Testis (tissue), 2 donors: ENCODE measurements at regions not wholly inside any gene's neighbourhood (a gene's known extent, or its start where the extent isn't known, plus 50 kb on each side); places are given as distances from the start of the nearest gene placed in this dataset.

Experiments used
- DNase-seq: peaks from one replicate; pipeline ENCODE4 v3.0.0-alpha.2; 2019
- H3K27ac ChIP-seq, 2 donors: fragments of 200-600 bp; sonication (generic); one replicate each; pipeline ENCODE4 v1.5.1; 2019
- H3K27me3 ChIP-seq: fragments of 200-600 bp; sonication (generic); one replicate; pipeline ENCODE4 v1.5.1; 2019
- H3K36me3 ChIP-seq: fragments of 200-600 bp; sonication (generic); one replicate; pipeline ENCODE4 v1.5.1; 2017; ENCODE audit warnings: low read depth; ENCODE audit errors: missing control alignments
- H3K4me1 ChIP-seq: fragments of 200-600 bp; sonication (generic); one replicate; pipeline ENCODE4 v1.5.1; 2019
- H3K4me3 ChIP-seq, 2 donors: fragments of 200-600 bp; sonication (generic); one replicate each; pipeline ENCODE4 v1.5.1; 2017 to 2019
- H3K9me3 ChIP-seq: fragments of 200-600 bp; sonication (generic); one replicate; pipeline ENCODE4 v1.5.1; 2017
- CTCF ChIP-seq, 3 experiments: fragments of 450-650 bp in 2 of 3; fragments of 200-600 bp in 1 of 3; sonication (generic) in 1 of 3; IDR thresholded peaks; one replicate each; pipeline ENCODE4 v1.5.1; 2016 to 2019; ENCODE audit warnings: antibody characterized with exemption in 3 of 3, mild to moderate bottlenecking in 2 of 3, moderate library complexity in 1 of 3
- POLR2A ChIP-seq: fragments of 450-650 bp; IDR thresholded peaks from one replicate; pipeline ENCODE4 v1.6.1; 2017; ENCODE audit warnings: antibody characterized with exemption, mild to moderate bottlenecking, moderate library complexity
- WGBS, 2 donors: methylation state at CpG; one replicate each; pipeline ENCODE4 v1.1.5; 2018; 5-methylcytosine and 5-hydroxymethylcytosine counted together
- intact Hi-C: fragments of 100-400 bp; cut with DNase I; formaldehyde crosslinking; loops from one replicate; pipeline ENCODE4 v1.15.1; 2023; ENCODE audit warnings: low total_unique reads

DNA sequence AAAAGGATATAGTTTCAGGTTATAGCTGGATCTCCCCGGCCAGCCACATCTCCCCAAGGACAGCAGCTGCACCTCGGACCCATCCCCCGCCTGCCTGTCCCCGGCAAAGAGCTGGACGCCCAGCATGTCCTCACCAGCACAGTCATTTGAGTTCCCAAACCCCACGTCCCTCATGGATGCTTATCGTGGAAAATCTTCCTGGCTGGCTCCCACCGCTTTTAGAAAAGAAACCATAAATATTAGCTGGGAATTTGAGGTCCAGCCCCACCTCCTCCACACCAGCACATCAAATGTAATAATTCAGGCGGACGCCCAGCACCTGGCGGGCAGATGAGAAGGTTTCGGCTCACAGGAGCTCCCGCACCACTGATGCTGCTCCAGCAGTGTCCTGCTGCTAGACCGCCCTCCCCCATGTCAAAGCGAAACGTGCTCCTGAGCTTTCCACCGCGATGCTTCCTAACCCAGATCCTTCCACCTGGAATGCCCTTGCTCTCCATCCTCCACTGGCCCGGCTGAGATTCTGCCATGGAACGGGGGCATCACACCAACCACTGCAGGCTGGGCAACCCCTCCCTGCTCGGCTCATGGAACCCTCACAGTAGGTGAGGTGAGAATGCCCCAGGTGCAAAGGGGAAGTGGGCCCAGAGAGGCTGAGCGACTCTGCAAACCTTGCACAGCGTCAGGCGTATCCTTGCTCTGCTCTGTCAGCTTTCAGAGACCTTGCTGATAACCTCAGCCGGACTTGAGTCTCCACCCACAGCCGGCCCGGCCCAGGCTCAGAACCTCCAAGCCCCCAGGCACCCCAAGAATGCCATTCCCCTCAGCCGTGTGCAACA, 71.5 kb upstream of the GPC1 start:
- Histone ChIP-seq H3K36me3 (no peaks in the 10 kb centered on the region), H3K9me3 (no peaks in the 10 kb centered on the region), H3K27ac (no peak overlapping the region), H3K27me3 (no peaks in the 10 kb centered on the region), H3K4me1 (peaks cover 4% of the 10 kb centered on the region), H3K4me3 (no peak overlapping the region)
- intact Hi-C loops: no loop called here
- no peak for DNase-seq
- WGBS, 2 donors: 65 to 79% methylated on average over 21 to 27 of the region's 28 CpGs
- TF ChIP-seq POLR2A: no peak
- TF ChIP-seq CTCF (IDR thresholded peaks at IDR 0.05): no peak

- Histone ChIP-seq H3K9me3 (no peaks in the 10 kb centered on the region), H3K27ac (no peak overlapping the region), H3K4me1 (peaks cover 10% of the 10 kb centered on the region), H3K4me3 (no peak overlapping the region), H3K27me3 (no peaks in the 10 kb centered on the region), H3K36me3 (no peaks in the 10 kb centered on the region)
- WGBS, 2 donors: 85 to 89% methylated on average over 6 to 16 of the region's 16 CpGs
- no peak for DNase-seq
- TF ChIP-seq CTCF (IDR thresholded peaks at IDR 0.05) (no peak), POLR2A (no peak)
- intact Hi-C loops: no loop called here
These were observed 70.9 kb upstream of the GPC1 start for GRCh38 chr2:240364582-240364960.

DNA sequence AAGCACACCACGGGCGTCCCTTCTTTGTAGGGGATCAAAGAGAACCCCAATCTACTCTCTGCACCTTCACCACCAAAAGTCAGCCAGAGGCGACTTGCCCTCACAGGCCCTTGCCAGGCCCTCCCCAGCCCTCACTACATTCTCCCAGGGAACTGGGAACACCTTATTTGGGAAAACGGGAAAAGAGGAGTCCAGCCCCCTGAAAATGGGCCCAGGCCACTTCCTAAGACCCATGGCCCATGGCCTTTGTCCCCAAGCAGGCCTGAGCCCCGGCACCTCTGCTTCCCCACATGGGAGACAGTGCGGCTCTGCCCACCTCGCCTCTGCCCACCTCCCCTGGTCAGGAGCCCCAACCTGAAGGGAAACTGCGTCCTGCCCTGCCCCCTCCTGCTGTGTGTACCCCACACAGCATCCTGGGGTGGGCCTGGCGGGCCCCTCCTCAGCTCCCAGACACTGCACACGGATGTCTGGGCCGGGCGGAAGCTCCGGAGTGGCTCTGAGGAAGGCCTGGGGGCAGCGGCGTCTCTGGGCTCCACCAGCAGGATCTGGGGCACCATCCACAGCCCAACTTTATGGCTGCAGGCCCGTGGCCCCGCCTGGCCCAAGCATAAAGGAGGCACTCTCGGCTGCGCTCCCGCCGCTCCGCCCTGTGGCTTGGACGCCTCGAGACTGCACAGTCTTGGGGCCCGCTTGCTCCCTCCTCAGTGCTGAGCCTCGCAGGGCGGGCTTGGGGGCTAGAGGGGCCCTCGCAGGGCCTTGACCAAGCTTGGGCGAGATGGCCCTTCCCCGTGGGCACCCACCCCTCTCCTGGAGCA, 70.3 kb upstream of the GPC1 start:
- Histone ChIP-seq H3K36me3 (no peaks in the 10 kb centered on the region), H3K9me3 (no peaks in the 10 kb centered on the region), H3K27ac (no peak overlapping the region), H3K4me1 (peaks cover 16% of the 10 kb centered on the region), H3K4me3 (no peak overlapping the region), H3K27me3 (no peaks in the 10 kb centered on the region)
- no peak for DNase-seq
- intact Hi-C loops: no loop called here
- 92 to 94% methylated on average over 8 to 30 of the region's 30 CpGs for WGBS, 2 donors
- no peak for TF ChIP-seq POLR2A
- TF ChIP-seq CTCF (IDR thresholded peaks at IDR 0.05): no peak

- no peaks in the 10 kb centered on the region for H3K36me3 ChIP-seq
- H3K4me1 ChIP-seq: peaks cover 24% of the 10 kb centered on the region
- no peak overlapping the region for H3K4me3 ChIP-seq
- no peaks in the 10 kb centered on the region for H3K27me3 ChIP-seq
- TF ChIP-seq CTCF (IDR thresholded peaks at IDR 0.05) (no peak), POLR2A (no peak)
- intact Hi-C loops: no loop called here
- no peak for DNase-seq
- 75% methylated on average over 9 of the region's 9 CpGs; no CpG with 5 or more reads in 1 of the 2 donors for WGBS, 2 donors
- H3K27ac ChIP-seq: no peak overlapping the region
- no peaks in the 10 kb centered on the region for H3K9me3 ChIP-seq
These were observed 69.4 kb upstream of the GPC1 start for GRCh38 chr2:240365971-240366471.
